HFFc6 (cell line): ENCODE measurements at regions not wholly inside any gene's neighbourhood (a gene's known extent, or its start where the extent isn't known, plus 50 kb on each side); places are given as distances from the start of the nearest gene placed in this dataset.

Experiments used
- DNase-seq: peaks from one replicate; pipeline ENCODE4 v3.0.0-alpha.2; 2018
- H3K27ac Mint-ChIP-seq: 2 replicates; pipeline ENCODE4 v1.8.0; 2020; ENCODE audit warnings: mild to moderate bottlenecking, mixed read lengths
- H3K27me3 Mint-ChIP-seq: 2 replicates; pipeline ENCODE4 v1.8.0; 2021; ENCODE audit warnings: mild to moderate bottlenecking, moderate library complexity, mixed read lengths; ENCODE audit not compliant: insufficient read depth
- H3K36me3 Mint-ChIP-seq: 2 replicates; pipeline ENCODE4 v1.8.0; 2021; ENCODE audit warnings: low read depth, mixed read lengths
- H3K4me1 Mint-ChIP-seq: 2 replicates; pipeline ENCODE4 v1.8.0; 2020; ENCODE audit warnings: low read depth, mixed read lengths
- H3K4me3 Mint-ChIP-seq: 2 replicates; pipeline ENCODE4 v1.8.0; 2020; ENCODE audit warnings: mild to moderate bottlenecking, moderate library complexity, mixed read lengths
- H3K9me3 Mint-ChIP-seq: 2 replicates; pipeline ENCODE4 v1.8.0; 2020; ENCODE audit warnings: mild to moderate bottlenecking, mixed read lengths
- CTCF ChIP-seq: fragments of 200-600 bp; sonication (generic); IDR thresholded peaks from 2 replicates; pipeline ENCODE4 v1.5.0; 2021; ENCODE audit warnings: antibody characterized with exemption, mild to moderate bottlenecking

- Mint-ChIP-seq H3K4me1 (no peaks in the 10 kb centered on the region), H3K9me3 (peaks cover 23% of the 10 kb centered on the region), H3K27ac (no peak overlapping the region), H3K4me3 (no peak overlapping the region), H3K36me3 (no peaks in the 10 kb centered on the region), H3K27me3 (no peaks in the 10 kb centered on the region; the same call in 1 of the 2 replicates)
- DNase-seq, result no peak
- TF ChIP-seq CTCF, result no peak
Measured at GRCh38 chr7:32131091-32131490, 60.9 kb upstream of the PDE1C start.

- Mint-ChIP-seq H3K27me3 (no peaks in the 10 kb centered on the region), H3K4me1 (no peaks in the 10 kb centered on the region), H3K4me3 (no peak overlapping the region), H3K27ac (no peak overlapping the region), H3K36me3 (no peaks in the 10 kb centered on the region), H3K9me3 (peaks cover 43% of the 10 kb centered on the region)
- no peak for DNase-seq
- no peak for TF ChIP-seq CTCF
Measured at GRCh38 chr7:32126843-32127242, 56.6 kb upstream of the PDE1C start.
